WERI-Rb-1 (cell line): ENCODE measurements at regions not wholly inside any gene's neighbourhood (a gene's known extent, or its start where the extent isn't known, plus 50 kb on each side); places are given as distances from the start of the nearest gene placed in this dataset.

ENCODE experiments used
- DNase-seq: peaks from one replicate; pipeline ENCODE4 v3.0.0-alpha.2; 2020
- H3K27ac ChIP-seq: fragments of 250-450 bp; sonication (Bioruptor Pico); 2 replicates; pipeline ENCODE4 v1.5.1; 2020; ENCODE audit warnings: mild to moderate bottlenecking, moderate library complexity
- H3K27me3 ChIP-seq: fragments of 250-450 bp; sonication (Bioruptor Pico); 2 replicates; pipeline ENCODE4 v1.5.1; 2021; ENCODE audit warnings: mild to moderate bottlenecking, low read depth, moderate library complexity; ENCODE audit not compliant: insufficient read depth, severe bottlenecking
- H3K36me3 ChIP-seq: fragments of 250-450 bp; sonication (Bioruptor Pico); 2 replicates; pipeline ENCODE4 v1.5.1; 2020; ENCODE audit warnings: mild to moderate bottlenecking, moderate library complexity
- H3K4me3 ChIP-seq: 2 replicates; pipeline ENCODE4 v1.5.1; 2011; ENCODE audit warnings: low read depth, mild to moderate bottlenecking, control low read depth, low read length
- H3K9me3 ChIP-seq: fragments of 250-450 bp; sonication (Bioruptor Pico); 2 replicates; pipeline ENCODE4 v1.5.1; 2021; ENCODE audit warnings: mild to moderate bottlenecking, moderate library complexity; ENCODE audit not compliant: severe bottlenecking
- CTCF ChIP-seq: IDR thresholded peaks from 2 replicates; pipeline ENCODE4 v1.5.1; 2011; ENCODE audit warnings: low read depth, mild to moderate bottlenecking, control low read depth, inconsistent platforms, low read length

DNA sequence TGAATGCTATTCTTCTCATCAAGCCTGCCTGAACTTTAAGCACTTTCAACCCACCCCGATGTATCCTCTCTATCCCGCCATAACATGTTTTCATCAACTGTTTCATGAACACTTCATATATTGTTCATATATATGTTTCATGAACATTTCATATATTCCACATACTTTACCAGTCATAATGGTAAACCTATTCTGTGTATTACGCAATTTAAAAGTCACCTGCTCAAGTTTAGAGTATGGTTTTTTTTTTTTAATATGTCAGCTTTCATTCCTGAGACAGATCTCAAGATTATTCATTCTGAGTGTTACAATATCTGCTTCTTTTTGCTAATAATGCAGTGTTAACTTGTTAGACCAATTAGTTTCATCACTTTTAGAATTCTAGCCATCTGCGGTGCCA lies 140.7 kb downstream of the SIPA1L2 start:
- Histone ChIP-seq H3K36me3 (no peaks in the 10 kb centered on the region), H3K27ac (no peak overlapping the region), H3K27me3 (no peaks in the 10 kb centered on the region), H3K9me3 (no peaks in the 10 kb centered on the region), H3K4me3 (no peak overlapping the region)
- no peak for DNase-seq
- TF ChIP-seq CTCF = no peak

DNA sequence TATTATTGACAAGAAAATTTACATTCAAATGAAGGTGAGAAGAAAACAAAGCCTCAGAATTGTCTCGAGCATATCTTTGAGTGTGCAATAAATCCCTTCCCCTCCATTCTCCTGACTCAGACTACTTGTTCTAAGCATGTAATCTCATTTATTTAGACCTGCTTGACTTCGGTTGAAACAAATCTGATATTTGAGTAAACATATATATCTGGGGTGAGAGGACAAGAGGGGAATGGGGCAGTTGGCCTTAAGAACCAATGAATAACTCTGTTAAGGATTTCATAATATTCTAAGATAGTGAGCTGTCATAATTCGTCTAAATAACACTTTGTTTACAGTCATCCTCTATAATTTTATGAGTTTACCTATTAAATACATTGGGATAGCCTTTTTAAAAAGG lies 142.7 kb downstream of the SIPA1L2 start:
- Histone ChIP-seq H3K4me3 (no peak overlapping the region), H3K36me3 (no peaks in the 10 kb centered on the region), H3K27ac (no peak overlapping the region), H3K27me3 (no peaks in the 10 kb centered on the region), H3K9me3 (no peaks in the 10 kb centered on the region)
- no peak for DNase-seq
- no peak for TF ChIP-seq CTCF

GRCh38 chr1:232486454-232487207 lies 143.3 kb downstream of the SIPA1L2 start:
- Histone ChIP-seq H3K36me3 (no peaks in the 10 kb centered on the region), H3K27me3 (no peaks in the 10 kb centered on the region), H3K9me3 (no peaks in the 10 kb centered on the region), H3K27ac (no peak overlapping the region), H3K4me3 (no peak overlapping the region)
- TF ChIP-seq CTCF = no peak
- no peak for DNase-seq

DNA sequence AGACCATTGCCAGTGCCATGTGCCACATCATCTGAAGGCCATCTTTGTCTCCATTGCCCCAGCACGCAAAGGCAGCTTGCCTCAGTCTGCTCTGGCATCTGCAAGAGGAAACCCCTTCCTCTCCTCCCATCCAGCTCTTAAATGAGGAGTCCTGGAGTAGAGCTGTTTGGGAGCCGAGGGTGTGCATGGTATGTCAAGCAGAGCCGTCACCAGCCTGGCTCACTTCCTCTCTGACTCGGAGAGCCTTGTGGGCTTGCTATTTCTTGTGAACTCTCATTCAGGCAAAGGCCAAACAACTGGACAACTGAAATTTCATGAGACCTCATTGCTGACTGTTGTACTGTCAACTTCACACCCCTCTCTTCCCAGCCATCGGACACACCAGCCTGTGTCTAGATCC lies 143.9 kb downstream of the SIPA1L2 start:
- no peak overlapping the region for H3K27ac ChIP-seq
- H3K4me3 ChIP-seq = no peak overlapping the region
- H3K9me3 ChIP-seq = no peaks in the 10 kb centered on the region
- no peak for DNase-seq
- no peaks in the 10 kb centered on the region for H3K36me3 ChIP-seq
- TF ChIP-seq CTCF = no peak
- no peaks in the 10 kb centered on the region for H3K27me3 ChIP-seq

DNA sequence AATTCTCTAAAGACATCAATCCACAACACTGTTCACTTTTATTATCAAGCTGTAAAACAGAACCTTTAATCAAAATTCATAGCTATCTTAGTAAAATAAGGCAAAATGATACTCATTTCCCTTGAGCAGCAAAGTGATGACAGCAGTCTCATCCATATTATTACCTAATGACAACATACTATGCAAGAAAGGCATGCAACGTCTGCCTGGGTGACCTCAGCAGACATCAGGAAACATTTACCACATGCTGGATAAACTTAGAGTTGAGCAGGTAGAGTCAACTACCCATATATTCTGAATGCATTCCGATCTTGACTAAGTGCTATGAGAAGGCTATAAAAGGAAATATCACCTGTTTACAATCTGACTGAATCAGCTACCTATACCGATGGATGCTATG lies 145.1 kb downstream of the SIPA1L2 start:
- Histone ChIP-seq H3K36me3 (no peaks in the 10 kb centered on the region), H3K27ac (no peak overlapping the region), H3K27me3 (no peaks in the 10 kb centered on the region), H3K4me3 (no peak overlapping the region), H3K9me3 (no peaks in the 10 kb centered on the region)
- no peak for DNase-seq
- TF ChIP-seq CTCF = no peak

GRCh38 chr1:232483826-232484225 lies 146.1 kb downstream of the SIPA1L2 start:
- no peak for TF ChIP-seq CTCF
- H3K27ac ChIP-seq = no peak overlapping the region
- H3K4me3 ChIP-seq = no peak overlapping the region
- H3K27me3 ChIP-seq = no peaks in the 10 kb centered on the region
- DNase-seq = no peak
- H3K36me3 ChIP-seq = no peaks in the 10 kb centered on the region
- no peaks in the 10 kb centered on the region for H3K9me3 ChIP-seq
